A673 (cell line): ENCODE measurements at regions not wholly inside any gene's neighbourhood (a gene's known extent, or its start where the extent isn't known, plus 50 kb on each side); places are given as distances from the start of the nearest gene placed in this dataset.

Experiments used
- EZH2 ChIP-seq: fragments of 200-600 bp; sonication (generic); IDR thresholded peaks from 2 replicates; pipeline ENCODE4 v1.6.1; 2017; ENCODE audit warnings: borderline replicate concordance, low read depth, mild to moderate bottlenecking, mixed read lengths, antibody characterized with exemption, low read length; ENCODE audit not compliant: poor library complexity, severe bottlenecking
- TF ChIP-seq, protein P1 (sequence below): fragments of 300-800, 200-600 bp; sonication (generic); conservative IDR thresholded peaks from 2 replicates; pipeline ENCODE4 v1.5.1; 2017; ENCODE audit warnings: low read depth, mild to moderate bottlenecking, antibody characterized with exemption, low read length, moderate library complexity, mixed read lengths

DNA sequence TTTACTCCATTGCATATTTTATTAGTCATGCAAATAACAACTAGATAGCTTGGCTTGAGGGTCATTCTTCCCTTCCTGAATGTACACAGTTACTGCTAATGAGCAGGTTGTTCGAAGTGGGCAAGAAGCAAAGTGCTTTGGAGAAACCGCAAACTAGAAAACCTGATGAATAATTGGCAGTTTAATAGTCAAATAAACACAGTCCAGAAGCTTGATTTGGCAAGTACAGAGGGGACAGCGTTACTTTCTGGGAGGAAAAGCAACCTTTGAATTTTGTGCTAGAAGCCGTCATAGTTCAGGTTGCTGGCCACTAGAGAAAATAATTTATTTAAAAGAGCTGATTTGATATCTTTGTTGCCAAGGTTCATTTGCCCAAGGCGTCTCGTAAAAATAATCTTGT lies 94.9 kb downstream of the MFSD1 start:
- no peak for TF ChIP-seq EZH2
- TF ChIP-seq, protein P1, sequence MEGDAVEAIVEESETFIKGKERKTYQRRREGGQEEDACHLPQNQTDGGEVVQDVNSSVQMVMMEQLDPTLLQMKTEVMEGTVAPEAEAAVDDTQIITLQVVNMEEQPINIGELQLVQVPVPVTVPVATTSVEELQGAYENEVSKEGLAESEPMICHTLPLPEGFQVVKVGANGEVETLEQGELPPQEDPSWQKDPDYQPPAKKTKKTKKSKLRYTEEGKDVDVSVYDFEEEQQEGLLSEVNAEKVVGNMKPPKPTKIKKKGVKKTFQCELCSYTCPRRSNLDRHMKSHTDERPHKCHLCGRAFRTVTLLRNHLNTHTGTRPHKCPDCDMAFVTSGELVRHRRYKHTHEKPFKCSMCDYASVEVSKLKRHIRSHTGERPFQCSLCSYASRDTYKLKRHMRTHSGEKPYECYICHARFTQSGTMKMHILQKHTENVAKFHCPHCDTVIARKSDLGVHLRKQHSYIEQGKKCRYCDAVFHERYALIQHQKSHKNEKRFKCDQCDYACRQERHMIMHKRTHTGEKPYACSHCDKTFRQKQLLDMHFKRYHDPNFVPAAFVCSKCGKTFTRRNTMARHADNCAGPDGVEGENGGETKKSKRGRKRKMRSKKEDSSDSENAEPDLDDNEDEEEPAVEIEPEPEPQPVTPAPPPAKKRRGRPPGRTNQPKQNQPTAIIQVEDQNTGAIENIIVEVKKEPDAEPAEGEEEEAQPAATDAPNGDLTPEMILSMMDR = no peak
